ENCODE measurements at regions not wholly inside any gene's neighbourhood (a gene's known extent, or its start where the extent isn't known, plus 50 kb on each side); places are given as distances from the start of the nearest gene placed in this dataset.

DNA sequence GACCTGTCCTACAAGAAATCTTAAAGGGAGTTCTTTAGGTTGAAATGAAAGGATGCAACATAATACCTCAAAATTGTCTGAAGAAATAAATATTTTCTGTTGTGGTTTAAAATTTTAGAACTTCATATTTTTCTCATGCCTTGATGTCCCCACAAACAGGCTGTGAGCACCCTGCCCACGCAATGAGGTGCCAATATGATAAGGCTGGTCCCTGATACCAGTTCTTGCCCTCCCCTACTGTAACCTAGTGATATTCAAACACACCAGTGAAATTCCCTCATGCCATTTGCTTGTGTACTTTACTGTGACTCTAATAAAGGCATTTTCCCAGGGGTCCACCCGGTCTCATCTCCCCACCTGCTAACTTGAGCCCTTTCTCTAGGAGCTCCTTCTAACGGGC is 67.3 kb upstream of the SIRPG start:
- TF ChIP-seq CTCF (IDR thresholded peaks at IDR 0.05; ENCODE audit: low read length), result no peak
- TF ChIP-seq EZH2 (IDR thresholded peaks at IDR 0.05; ENCODE audit: borderline replicate concordance, low read length), result no peak

Data from OCI-LY1 (cell line).